HEK293 (cell line): ENCODE measurements at regions not wholly inside any gene's neighbourhood (a gene's known extent, or its start where the extent isn't known, plus 50 kb on each side); places are given as distances from the start of the nearest gene placed in this dataset.

Experiments used
- CTCF ChIA-PET: fragments of 350-600 bp; formaldehyde crosslinking; extraction: SDS; loops from one replicate; lab custom pipeline; 2021; ENCODE audit warnings: antibody characterized with exemption; lab: Yijun Ruan, JAX
- POLR2A ChIA-PET: fragments of 300-600 bp; formaldehyde crosslinking; extraction: SDS; loops from one replicate; lab custom pipeline; 2020; ENCODE audit warnings: antibody characterized with exemption, inconsistent platforms; lab: Yijun Ruan, JAX
- H3K27ac ChIP-seq: fragments of 200-500 bp; sonication (Bioruptor generic); 2 replicates; pipeline ENCODE4 v1.5.1; 2014; ENCODE audit warnings: low read depth, low read length, control low read depth, inconsistent platforms; ENCODE audit errors: extremely low read depth
- H3K36me3 ChIP-seq, 2 experiments: fragments of 200-500 bp in 1 of 2; sonication (Bioruptor generic) in 1 of 2; 1 replicate in 1 of 2; 2 replicates in 1 of 2; pipeline ENCODE4 v1.5.1; 2014 to 2017; ENCODE audit warnings: inconsistent platforms in 2 of 2, low read length in 2 of 2; ENCODE audit not compliant: control insufficient read depth in 2 of 2, insufficient read depth in 1 of 2
- H3K4me1 ChIP-seq: fragments of 200-500 bp; sonication (Bioruptor generic); 2 replicates; pipeline ENCODE4 v1.5.1; 2014; ENCODE audit warnings: mild to moderate bottlenecking, low read length, inconsistent platforms; ENCODE audit not compliant: control insufficient read depth, insufficient read depth
- H3K4me3 ChIP-seq: 2 replicates; pipeline ENCODE4 v1.5.1; 2011; ENCODE audit warnings: low read depth, mild to moderate bottlenecking, control low read depth, low read length, moderate library complexity
- H3K9me3 ChIP-seq: fragments of 200-500 bp; sonication (Bioruptor generic); 2 replicates; pipeline ENCODE4 v1.5.1; 2014; ENCODE audit warnings: low read depth, low read length, inconsistent platforms; ENCODE audit not compliant: control insufficient read depth, insufficient read depth
- FEZF1 ChIP-seq: fragments of 450-650 bp; formaldehyde crosslinking; IDR thresholded peaks from 2 replicates; pipeline ENCODE4 v1.5.1; 2016; ENCODE audit warnings: missing biosample characterization, missing genetic modification characterization
- GLIS1 ChIP-seq: fragments of 450-650 bp; formaldehyde crosslinking; IDR thresholded peaks from 2 replicates; pipeline ENCODE4 v1.5.1; 2016; ENCODE audit warnings: missing biosample characterization, missing genetic modification characterization
- OSR2 ChIP-seq: fragments of 450-650 bp; formaldehyde crosslinking; IDR thresholded peaks from 2 replicates; pipeline ENCODE4 v1.5.1; 2016; ENCODE audit warnings: missing biosample characterization, missing genetic modification characterization
- REPIN1 ChIP-seq: fragments of 450-650 bp; formaldehyde crosslinking; IDR thresholded peaks from 2 replicates; pipeline ENCODE4 v1.5.1; 2017; ENCODE audit warnings: missing biosample characterization, missing genetic modification characterization, low read depth
- SP7 ChIP-seq: fragments of 450-650 bp; formaldehyde crosslinking; IDR thresholded peaks from 2 replicates; pipeline ENCODE4 v1.5.1; 2016; ENCODE audit warnings: missing biosample characterization, missing genetic modification characterization
- ZBTB21 ChIP-seq: fragments of 450-650 bp; formaldehyde crosslinking; IDR thresholded peaks from 2 replicates; pipeline ENCODE4 v1.5.1; 2017; ENCODE audit warnings: missing biosample characterization, missing genetic modification characterization
- ZBTB49 ChIP-seq: fragments of 450-650 bp; formaldehyde crosslinking; IDR thresholded peaks from 2 replicates; pipeline ENCODE4 v1.5.1; 2016; ENCODE audit warnings: missing biosample characterization, missing genetic modification characterization, low read depth
- ZNF19 ChIP-seq: fragments of 450-650 bp; formaldehyde crosslinking; IDR thresholded peaks from 2 replicates; pipeline ENCODE4; 2016; ENCODE audit warnings: missing biosample characterization, missing genetic modification characterization, low read depth
- ZNF239 ChIP-seq: fragments of 450-650 bp; formaldehyde crosslinking; IDR thresholded peaks from 2 replicates; pipeline ENCODE4 v1.5.1; 2016; ENCODE audit warnings: missing biosample characterization, missing genetic modification characterization
- ZNF416 ChIP-seq: fragments of 450-650 bp; formaldehyde crosslinking; IDR thresholded peaks from 2 replicates; pipeline ENCODE4 v1.5.1; 2016; ENCODE audit warnings: missing biosample characterization, missing genetic modification characterization
- ZNF473 ChIP-seq: fragments of 450-650 bp; formaldehyde crosslinking; IDR thresholded peaks from 2 replicates; pipeline ENCODE4 v1.5.1; 2017; ENCODE audit warnings: missing biosample characterization, missing genetic modification characterization
- ZNF501 ChIP-seq: fragments of 450-650 bp; formaldehyde crosslinking; IDR thresholded peaks from 2 replicates; pipeline ENCODE4 v1.5.1; 2016; ENCODE audit warnings: missing biosample characterization, missing genetic modification characterization
- ZNF610 ChIP-seq: fragments of 450-650 bp; formaldehyde crosslinking; IDR thresholded peaks from 2 replicates; pipeline ENCODE4 v1.5.1; 2016; ENCODE audit warnings: missing biosample characterization, missing genetic modification characterization, borderline replicate concordance
- ZNF629 ChIP-seq: fragments of 450-650 bp; formaldehyde crosslinking; IDR thresholded peaks from 2 replicates; pipeline ENCODE4 v1.5.1; 2017; ENCODE audit warnings: missing biosample characterization, missing genetic modification characterization
- ZNF785 ChIP-seq: fragments of 450-650 bp; formaldehyde crosslinking; IDR thresholded peaks from 2 replicates; pipeline ENCODE4 v1.5.1; 2016; ENCODE audit warnings: missing biosample characterization, missing genetic modification characterization
- TF ChIP-seq, protein P1 (sequence below): fragments of 450-650 bp; formaldehyde crosslinking; IDR thresholded peaks from 2 replicates; pipeline ENCODE4 v1.5.1; 2016; ENCODE audit warnings: missing biosample characterization, missing genetic modification characterization
- TF ChIP-seq, protein P2 (sequence below): fragments of 450-650 bp; formaldehyde crosslinking; IDR thresholded peaks from 2 replicates; pipeline ENCODE4 v1.5.1; 2016; ENCODE audit warnings: missing biosample characterization, missing genetic modification characterization
- TF ChIP-seq, protein P3 (sequence below): fragments of 450-650 bp; formaldehyde crosslinking; IDR thresholded peaks from 2 replicates; pipeline ENCODE4 v1.5.1; 2016; ENCODE audit warnings: missing biosample characterization, missing genetic modification characterization
- TF ChIP-seq, protein P4 (sequence below): fragments of 450-650 bp; formaldehyde crosslinking; IDR thresholded peaks from 2 replicates; pipeline ENCODE4 v1.5.1; 2016; ENCODE audit warnings: missing biosample characterization, missing genetic modification characterization, borderline replicate concordance

DNA sequence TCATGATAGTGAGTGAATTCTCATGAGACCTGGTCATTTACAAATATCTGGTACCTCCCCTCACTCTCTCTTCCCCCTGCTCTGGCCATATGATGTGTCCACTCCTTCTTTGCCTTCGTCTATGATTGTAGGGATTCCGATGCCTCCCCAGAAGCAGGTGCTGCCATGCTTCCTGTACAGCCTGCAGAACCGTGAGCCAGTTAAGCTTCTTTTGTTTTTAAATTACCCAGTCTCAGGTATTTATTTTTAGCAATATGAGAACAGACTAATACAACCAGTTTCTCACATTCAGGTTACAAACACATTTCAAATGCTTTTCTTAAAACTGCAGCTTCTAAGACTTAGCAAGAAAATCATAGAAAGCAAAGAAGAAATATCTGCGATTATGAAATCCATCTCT is 321.2 kb upstream of the CDH7 start:
- POLR2A ChIA-PET, result no interaction called here
- TF ChIP-seq ZNF19 (tag by site-specific recombination), result no peak
- TF ChIP-seq ZNF610 (tag by site-specific recombination), result no peak
- no peak for TF ChIP-seq ZBTB21 (tag by site-specific recombination)
- no peak for TF ChIP-seq ZNF785 (tag by site-specific recombination)
- no peak for TF ChIP-seq OSR2 (tag by site-specific recombination)
- no peak for TF ChIP-seq ZNF629 (tag by site-specific recombination)
- TF ChIP-seq, protein P1, sequence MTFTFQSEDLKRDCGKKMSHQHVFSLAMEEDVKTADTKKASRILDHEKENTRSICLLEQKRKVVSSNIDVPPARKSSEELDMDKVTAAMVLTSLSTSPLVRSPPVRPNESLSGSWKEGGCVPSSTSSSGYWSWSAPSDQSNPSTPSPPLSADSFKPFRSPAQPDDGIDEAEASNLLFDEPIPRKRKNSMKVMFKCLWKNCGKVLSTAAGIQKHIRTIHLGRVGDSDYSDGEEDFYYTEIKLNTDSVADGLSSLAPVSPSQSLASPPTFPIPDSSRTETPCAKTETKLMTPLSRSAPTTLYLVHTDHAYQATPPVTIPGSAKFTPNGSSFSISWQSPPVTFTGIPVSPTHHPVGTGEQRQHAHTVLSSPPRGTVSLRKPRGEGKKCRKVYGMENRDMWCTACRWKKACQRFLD (tag by site-specific recombination), result no peak
- TF ChIP-seq ZNF416 (tag by site-specific recombination), result no peak
- TF ChIP-seq, protein P2, sequence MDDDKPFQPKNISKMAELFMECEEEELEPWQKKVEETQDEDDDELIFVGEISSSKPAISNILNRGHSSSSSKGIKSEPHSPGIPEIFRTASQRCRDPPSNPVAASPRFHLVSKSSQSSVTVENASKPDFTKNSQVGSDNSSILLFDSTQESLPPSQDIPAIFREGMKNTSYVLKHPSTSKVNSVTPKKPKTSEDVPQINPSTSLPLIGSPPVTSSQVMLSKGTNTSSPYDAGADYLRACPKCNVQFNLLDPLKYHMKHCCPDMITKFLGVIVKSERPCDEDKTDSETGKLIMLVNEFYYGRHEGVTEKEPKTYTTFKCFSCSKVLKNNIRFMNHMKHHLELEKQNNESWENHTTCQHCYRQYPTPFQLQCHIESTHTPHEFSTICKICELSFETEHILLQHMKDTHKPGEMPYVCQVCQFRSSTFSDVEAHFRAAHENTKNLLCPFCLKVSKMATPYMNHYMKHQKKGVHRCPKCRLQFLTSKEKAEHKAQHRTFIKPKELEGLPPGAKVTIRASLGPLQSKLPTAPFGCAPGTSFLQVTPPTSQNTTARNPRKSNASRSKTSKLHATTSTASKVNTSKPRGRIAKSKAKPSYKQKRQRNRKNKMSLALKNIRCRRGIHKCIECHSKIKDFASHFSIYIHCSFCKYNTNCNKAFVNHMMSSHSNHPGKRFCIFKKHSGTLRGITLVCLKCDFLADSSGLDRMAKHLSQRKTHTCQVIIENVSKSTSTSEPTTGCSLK (tag by site-specific recombination), result no peak
- no peak for TF ChIP-seq GLIS1 (tag by site-specific recombination)
- no peak for TF ChIP-seq REPIN1 (tag by site-specific recombination)
- TF ChIP-seq ZNF501, result no peak
- TF ChIP-seq SP7 (tag by site-specific recombination), result no peak
- no peak for TF ChIP-seq FEZF1
- no peak for TF ChIP-seq ZBTB49
- TF ChIP-seq ZNF473 (tag by site-specific recombination), result no peak
- TF ChIP-seq, protein P3, sequence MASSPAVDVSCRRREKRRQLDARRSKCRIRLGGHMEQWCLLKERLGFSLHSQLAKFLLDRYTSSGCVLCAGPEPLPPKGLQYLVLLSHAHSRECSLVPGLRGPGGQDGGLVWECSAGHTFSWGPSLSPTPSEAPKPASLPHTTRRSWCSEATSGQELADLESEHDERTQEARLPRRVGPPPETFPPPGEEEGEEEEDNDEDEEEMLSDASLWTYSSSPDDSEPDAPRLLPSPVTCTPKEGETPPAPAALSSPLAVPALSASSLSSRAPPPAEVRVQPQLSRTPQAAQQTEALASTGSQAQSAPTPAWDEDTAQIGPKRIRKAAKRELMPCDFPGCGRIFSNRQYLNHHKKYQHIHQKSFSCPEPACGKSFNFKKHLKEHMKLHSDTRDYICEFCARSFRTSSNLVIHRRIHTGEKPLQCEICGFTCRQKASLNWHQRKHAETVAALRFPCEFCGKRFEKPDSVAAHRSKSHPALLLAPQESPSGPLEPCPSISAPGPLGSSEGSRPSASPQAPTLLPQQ (tag by site-specific recombination), result no peak
- no peak for TF ChIP-seq ZNF239 (tag by site-specific recombination)
- TF ChIP-seq, protein P4, sequence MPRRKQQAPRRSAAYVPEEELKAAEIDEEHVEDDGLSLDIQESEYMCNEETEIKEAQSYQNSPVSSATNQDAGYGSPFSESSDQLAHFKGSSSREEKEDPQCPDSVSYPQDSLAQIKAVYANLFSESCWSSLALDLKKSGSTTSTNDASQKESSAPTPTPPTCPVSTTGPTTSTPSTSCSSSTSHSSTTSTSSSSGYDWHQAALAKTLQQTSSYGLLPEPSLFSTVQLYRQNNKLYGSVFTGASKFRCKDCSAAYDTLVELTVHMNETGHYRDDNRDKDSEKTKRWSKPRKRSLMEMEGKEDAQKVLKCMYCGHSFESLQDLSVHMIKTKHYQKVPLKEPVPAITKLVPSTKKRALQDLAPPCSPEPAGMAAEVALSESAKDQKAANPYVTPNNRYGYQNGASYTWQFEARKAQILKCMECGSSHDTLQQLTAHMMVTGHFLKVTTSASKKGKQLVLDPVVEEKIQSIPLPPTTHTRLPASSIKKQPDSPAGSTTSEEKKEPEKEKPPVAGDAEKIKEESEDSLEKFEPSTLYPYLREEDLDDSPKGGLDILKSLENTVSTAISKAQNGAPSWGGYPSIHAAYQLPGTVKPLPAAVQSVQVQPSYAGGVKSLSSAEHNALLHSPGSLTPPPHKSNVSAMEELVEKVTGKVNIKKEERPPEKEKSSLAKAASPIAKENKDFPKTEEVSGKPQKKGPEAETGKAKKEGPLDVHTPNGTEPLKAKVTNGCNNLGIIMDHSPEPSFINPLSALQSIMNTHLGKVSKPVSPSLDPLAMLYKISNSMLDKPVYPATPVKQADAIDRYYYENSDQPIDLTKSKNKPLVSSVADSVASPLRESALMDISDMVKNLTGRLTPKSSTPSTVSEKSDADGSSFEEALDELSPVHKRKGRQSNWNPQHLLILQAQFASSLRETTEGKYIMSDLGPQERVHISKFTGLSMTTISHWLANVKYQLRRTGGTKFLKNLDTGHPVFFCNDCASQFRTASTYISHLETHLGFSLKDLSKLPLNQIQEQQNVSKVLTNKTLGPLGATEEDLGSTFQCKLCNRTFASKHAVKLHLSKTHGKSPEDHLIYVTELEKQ (tag by site-specific recombination), result no peak
- TF ChIP-seq, all 188 proteins: peak for 0
- CTCF ChIA-PET, result no interaction called here

More for the DNA sequence above, 321.2 kb upstream of the CDH7 start:
- Histone ChIP-seq H3K4me1 (no peaks in the 10 kb centered on the region), H3K4me3 (no peak overlapping the region), H3K36me3 (no peaks in the 10 kb centered on the region), H3K27ac (no peak overlapping the region), H3K9me3 (no peaks in the 10 kb centered on the region)
